ENCODE measurements at regions not wholly inside any gene's neighbourhood (a gene's known extent, or its start where the extent isn't known, plus 50 kb on each side); places are given as distances from the start of the nearest gene placed in this dataset.
A peak's percentile ranks its signal among the peaks of the same experiment; 100 is the strongest.
"Not testable (repeated sequence)": the region's sequence is repeated elsewhere in the genome, so short reads cannot be mapped to it uniquely, and the experiment has no call there.

- no peak for DNase-seq
- intact Hi-C loops (cut with DNase I), result no loop called here
These were observed 1027.3 kb upstream of the CITED2 start for GRCh38 chr6:140401761-140402160.

- DNase-seq, result no peak
- intact Hi-C loops (cut with DNase I), result no loop called here
These were observed 1023.6 kb upstream of the CITED2 start for GRCh38 chr6:140398076-140398475.

GRCh38 chr6:140397106-140397505 lies 1022.7 kb upstream of the CITED2 start:
- intact Hi-C loops (cut with DNase I), result no loop called here
- no peak for DNase-seq

GRCh38 chr6:140393665-140394540 lies 1019.5 kb upstream of the CITED2 start:
- DNase-seq, result no peak

GRCh38 chr6:140388815-140389214 lies 1014.4 kb upstream of the CITED2 start:
- no peak for DNase-seq
- intact Hi-C loops (cut with DNase I), result no loop called here

More at GRCh38 chr6:140393665-140394540, 1019.5 kb upstream of the CITED2 start:
- intact Hi-C loops (cut with DNase I), result no loop called here

GRCh38 chr6:140388192-140388802 lies 1013.8 kb upstream of the CITED2 start:
- intact Hi-C loops (cut with DNase I), result no loop called here
- no peak for DNase-seq

- intact Hi-C loops (cut with DNase I), result no loop called here
- DNase-seq, result no peak
These were observed 1011.2 kb upstream of the CITED2 start for GRCh38 chr6:140385679-140386078.

- no peak for DNase-seq
- intact Hi-C loops (cut with DNase I), result no loop called here
These were observed 1007.9 kb upstream of the CITED2 start for GRCh38 chr6:140382355-140382754.

GRCh38 chr6:140380427-140381218 lies 1006.2 kb upstream of the CITED2 start:
- no peak for DNase-seq
- intact Hi-C loops (cut with DNase I), result no loop called here

- no peak for DNase-seq
- intact Hi-C loops (cut with DNase I), result no loop called here
These were observed 1005.5 kb upstream of the CITED2 start for GRCh38 chr6:140379919-140380318.

- no peak for DNase-seq
These were observed 1001.8 kb upstream of the CITED2 start for GRCh38 chr6:140376209-140376608.

GRCh38 chr6:140373728-140374127 lies 999.3 kb upstream of the CITED2 start:
- DNase-seq, result peak in 2 of 10 donors; percentile 51 to 64
- intact Hi-C loops (cut with DNase I), result not testable (repeated sequence)

More at GRCh38 chr6:140376209-140376608, 1001.8 kb upstream of the CITED2 start:
- intact Hi-C loops (cut with DNase I), result no loop called here

- intact Hi-C loops (cut with DNase I), result no loop called here
- no peak for DNase-seq
These were observed 997.6 kb upstream of the CITED2 start for GRCh38 chr6:140372064-140372463.

GRCh38 chr6:140370976-140371870 lies 996.8 kb upstream of the CITED2 start:
- DNase-seq, result no peak
- intact Hi-C loops (cut with DNase I), result no loop called here

GRCh38 chr6:140370441-140370840 lies 996.0 kb upstream of the CITED2 start:
- intact Hi-C loops (cut with DNase I), result no loop called here
- no peak for DNase-seq

- no peak for DNase-seq
These were observed 992.5 kb upstream of the CITED2 start for GRCh38 chr6:140366991-140367390.

GRCh38 chr6:140364916-140365315 lies 990.5 kb upstream of the CITED2 start:
- intact Hi-C loops (cut with DNase I), result no loop called here
- no peak for DNase-seq

More at GRCh38 chr6:140366991-140367390, 992.5 kb upstream of the CITED2 start:
- intact Hi-C loops (cut with DNase I), result no loop called here

- intact Hi-C loops (cut with DNase I), result no loop called here
- no peak for DNase-seq
These were observed 986.2 kb upstream of the CITED2 start for GRCh38 chr6:140360651-140361050.

- no peak for DNase-seq
- intact Hi-C loops (cut with DNase I), result no loop called here
These were observed 981.0 kb upstream of the CITED2 start for GRCh38 chr6:140355476-140355875.

- DNase-seq, result no peak
- intact Hi-C loops (cut with DNase I), result no loop called here
These were observed 979.8 kb upstream of the CITED2 start for GRCh38 chr6:140354296-140354695.

Measured in posterior cingulate gyrus (tissue), 11 donors.